GM12878 (cell line): ENCODE measurements at regions not wholly inside any gene's neighbourhood (a gene's known extent, or its start where the extent isn't known, plus 50 kb on each side); places are given as distances from the start of the nearest gene placed in this dataset.

Experiments used
- ATAC-seq: fragments of 200-7000 bp; cut with Tn5 transposase; 3 replicates; pipeline ENCODE4 v1.9.1; 2020; ENCODE audit warnings: mild to moderate bottlenecking, moderate library complexity
- BruUV-seq: library from RNA; stranded (reverse); fragments of 400-500 nt; replicated peaks from 2 replicates; lab custom pipeline; 2021; lab: Mats Ljungman, UMichigan
- CTCF ChIA-PET: fragments of 300-600 bp; sonication (Branson Sonifier 250); formaldehyde crosslinking; extraction: SDS; loops from one replicate; lab custom pipeline; 2021; ENCODE audit warnings: inconsistent platforms; lab: Yijun Ruan, JAX
- POLR2A ChIA-PET: fragments of 350-600 bp; formaldehyde crosslinking; extraction: SDS; loops from one replicate; lab custom pipeline; 2021; ENCODE audit warnings: inconsistent platforms; lab: Charles Lee
- RAD21 ChIA-PET: fragments of 300-600 bp; sonication (Branson Sonifier 250); formaldehyde crosslinking; loops from one replicate; lab custom pipeline; 2023; ENCODE audit warnings: antibody characterized with exemption; ENCODE audit not compliant: unreplicated experiment; lab: Charles Lee
- SMC1A ChIA-PET: fragments of 300-600 bp; sonication (Branson Sonifier 250); formaldehyde crosslinking; loops from one replicate; lab custom pipeline; 2023; ENCODE audit not compliant: unreplicated experiment, uncharacterized antibody; lab: Charles Lee
- DNase-seq: peaks from one replicate; pipeline ENCODE4 v3.0.0-alpha.2; 2011; ENCODE audit warnings: low read depth, low spot score
- FAIRE-seq: peaks from 3 replicates; lab custom pipeline; 2011; peaks lifted over from hg19 to GRCh38; lab: Jason Lieb, UNC
- H2AFZ ChIP-seq: 2 replicates; pipeline ENCODE4 v1.6.0; 2011; ENCODE audit warnings: low read depth, low read length, control low read depth; ENCODE audit not compliant: control insufficient read depth
- H3K27ac ChIP-seq: 2 replicates; pipeline ENCODE4 v1.5.1; 2011; ENCODE audit warnings: control low read depth; ENCODE audit not compliant: control insufficient read depth, insufficient read depth
- H3K27me3 ChIP-seq, 2 experiments: replicated peaks in 1 of 2; 2 replicates each; pipeline versions ENCODE4 v1.6.0 to v1.6.1; 2011; ENCODE audit warnings: low read length in 1 of 2; ENCODE audit not compliant: control insufficient read depth in 2 of 2, insufficient read depth in 2 of 2
- H3K36me3 ChIP-seq, 2 experiments: 2 replicates each; pipeline ENCODE4 v1.5.1; 2011; ENCODE audit warnings: low read length in 1 of 2; ENCODE audit not compliant: control insufficient read depth in 2 of 2, insufficient read depth in 2 of 2
- H3K4me1 ChIP-seq: 2 replicates; pipeline ENCODE4 v1.6.1; 2011; ENCODE audit warnings: mild to moderate bottlenecking, low read length, moderate library complexity, mixed read lengths; ENCODE audit not compliant: control insufficient read depth, insufficient read depth
- H3K4me2 ChIP-seq: 2 replicates; pipeline ENCODE4 v1.6.0; 2011; ENCODE audit warnings: control low read depth; ENCODE audit not compliant: control insufficient read depth, insufficient read depth
- H3K4me3 ChIP-seq: fragments of 200-600 bp; sonication (generic); 2 replicates; pipeline ENCODE4 v1.5.1; 2016
- H3K79me2 ChIP-seq: 2 replicates; pipeline ENCODE4 v1.6.0; 2011; ENCODE audit warnings: low read length; ENCODE audit not compliant: control insufficient read depth, insufficient read depth
- H3K9ac ChIP-seq: 2 replicates; pipeline ENCODE4 v1.8.0; 2011; ENCODE audit warnings: low read length, control low read depth, mixed read lengths; ENCODE audit not compliant: control insufficient read depth, insufficient read depth
- H3K9me3 ChIP-seq: replicated peaks from 3 replicates; pipeline ENCODE4 v1.5.1; 2011; ENCODE audit warnings: mild to moderate bottlenecking, low read length; ENCODE audit not compliant: control insufficient read depth, insufficient read depth
- H4K20me1 ChIP-seq: 2 replicates; pipeline ENCODE4 v1.6.0; 2011; ENCODE audit not compliant: control insufficient read depth, insufficient read depth
- CHD2 ChIP-seq: IDR thresholded peaks from 2 replicates; pipeline ENCODE4 v1.6.1; 2011; ENCODE audit warnings: low read depth, low read length, improper control_type of control experiment, borderline replicate concordance
- CTCF ChIP-seq, 3 experiments: IDR thresholded peaks in 2 of 3; conservative IDR thresholded peaks in 1 of 3; 2 replicates each; pipeline ENCODE4 v1.5.1; 2011; ENCODE audit warnings: low read depth in 3 of 3, low read length in 3 of 3, mild to moderate bottlenecking in 3 of 3, control low read depth in 2 of 3, moderate library complexity in 2 of 3, inconsistent platforms in 1 of 3, mixed read lengths in 1 of 3; ENCODE audit not compliant: control insufficient read depth in 2 of 3, insufficient read depth in 1 of 3; ENCODE audit errors: extremely low read depth in 1 of 3
- FOXK2 ChIP-seq: fragments of 450-650 bp; IDR thresholded peaks from 2 replicates; pipeline ENCODE4 v1.6.1; 2017; ENCODE audit warnings: mild to moderate bottlenecking, moderate library complexity
- HDGF ChIP-seq: fragments of 450-650 bp; IDR thresholded peaks from 2 replicates; pipeline ENCODE4 v1.6.1; 2016; ENCODE audit warnings: antibody characterized with exemption
- IKZF2 ChIP-seq, 2 experiments: fragments of 450-650 bp; IDR thresholded peaks; 2 replicates each; pipeline ENCODE4 v1.6.1; 2017; ENCODE audit warnings: mild to moderate bottlenecking in 2 of 2, moderate library complexity in 2 of 2
- IRF5 ChIP-seq: fragments of 450-650 bp; IDR thresholded peaks from 2 replicates; pipeline ENCODE4 v1.6.1; 2017; ENCODE audit warnings: borderline replicate concordance
- KAT2A ChIP-seq: conservative IDR thresholded peaks from 2 replicates; pipeline ENCODE4 v1.6.1; 2011; ENCODE audit warnings: low read depth, low read length; ENCODE audit not compliant: control insufficient read depth
- KLF5 ChIP-seq: fragments of 450-650 bp; IDR thresholded peaks from 2 replicates; pipeline ENCODE4 v1.6.1; 2014; ENCODE audit warnings: mild to moderate bottlenecking; ENCODE audit not compliant: partially characterized antibody
- PKNOX1 ChIP-seq: fragments of 450-650 bp; IDR thresholded peaks from 2 replicates; pipeline ENCODE4 v1.6.1; 2016; ENCODE audit warnings: mild to moderate bottlenecking
- POLR2A ChIP-seq: IDR thresholded peaks from 2 replicates; pipeline ENCODE4 v1.6.1; 2011; ENCODE audit warnings: low read depth, mild to moderate bottlenecking, low read length
- RAD21 ChIP-seq: IDR thresholded peaks from 2 replicates; pipeline ENCODE4 v1.6.1; 2011; ENCODE audit warnings: mild to moderate bottlenecking, low read depth, low read length, moderate library complexity; ENCODE audit not compliant: insufficient read depth
- RELA ChIP-seq: fragments of 450-650 bp; IDR thresholded peaks from 2 replicates; pipeline ENCODE4 v1.8.0; 2014; ENCODE audit warnings: borderline replicate concordance; ENCODE audit not compliant: partially characterized antibody
- SPI1 ChIP-seq: IDR thresholded peaks from 2 replicates; pipeline ENCODE4 v1.6.1; 2011; ENCODE audit warnings: low read depth, mild to moderate bottlenecking, low read length, moderate library complexity, borderline replicate concordance; ENCODE audit not compliant: insufficient read depth
- SREBF2 ChIP-seq: IDR thresholded peaks from 2 replicates; pipeline ENCODE4 v1.6.1; 2012; ENCODE audit warnings: mild to moderate bottlenecking, low read length
- TBL1XR1 ChIP-seq: IDR thresholded peaks from 2 replicates; pipeline ENCODE4 v1.6.1; 2012; ENCODE audit warnings: low read depth, low read length, improper control_type of control experiment
- ZNF592 ChIP-seq: fragments of 450-650 bp; IDR thresholded peaks from 2 replicates; pipeline ENCODE4 v1.6.1; 2017; ENCODE audit warnings: mild to moderate bottlenecking, moderate library complexity
- WGBS: methylation state at CpG from one replicate; pipeline ENCODE4 v1.1.6; 2016; ENCODE audit warnings: low lambda C conversion rate; ENCODE audit not compliant: insufficient replicate concordance, insufficient coverage; ENCODE audit errors: missing lambda C conversion rate; 5-methylcytosine and 5-hydroxymethylcytosine counted together
- in situ Hi-C: fragments of 300-500 bp; cut with MboI; formaldehyde crosslinking; loops from 9 replicates; pipeline ENCODE4 v1.14.3; 2018; ENCODE audit warnings: mixed read lengths
- intact Hi-C: fragments of 100-400 bp; cut with micrococcal nuclease; formaldehyde crosslinking; loops from one replicate; pipeline ENCODE4 v1.14.2; 2022; ENCODE audit not compliant: unreplicated experiment

- no peak overlapping the region for H3K4me2 ChIP-seq
- ATAC-seq (peak; percentile 77), FAIRE-seq (peak; percentile 56), DNase-seq (no peak)
- 0% methylated on average over 4 of the region's 4 CpGs for WGBS
- no peak overlapping the region for H3K27ac ChIP-seq
- no peak overlapping the region for H3K4me3 ChIP-seq
- CTCF ChIA-PET, result interaction anchor here (0.6 to 5.2 kb wide), 62 partner anchors 10 to 1150 kb away, joined by 3 to 73 read pairs (median 4); no protein-coding TSS in a partner anchor
- no peaks in the 10 kb centered on the region for H4K20me1 ChIP-seq
- POLR2A ChIA-PET, result interaction anchor here (0.6 to 1.1 kb wide), 2 partner anchors 13 to 99 kb away, joined by 3 to 4 read pairs; no protein-coding TSS in a partner anchor
- RAD21 ChIA-PET, result interaction anchor here (0.6 to 5.0 kb wide), 28 partner anchors 10 to 1153 kb away, joined by 3 to 50 read pairs (median 4); no protein-coding TSS in a partner anchor
- no peak overlapping the region for H2AFZ ChIP-seq
- no peaks in the 10 kb centered on the region for H3K27me3 ChIP-seq
- H3K9ac ChIP-seq, result no peak overlapping the region
- H3K4me1 ChIP-seq, result no peaks in the 10 kb centered on the region
- H3K36me3 ChIP-seq, result no peaks in the 10 kb centered on the region
- intact Hi-C loops, result loop anchor here (5.0 kb wide), 2 partner anchors 566 to 736 kb away; no protein-coding TSS in a partner anchor
- H3K9me3 ChIP-seq, result no peaks in the 10 kb centered on the region
- no peaks in the 10 kb centered on the region for H3K79me2 ChIP-seq
- BruUV-seq, result no TSS peak
- in situ Hi-C loops, result loop anchor here (10.0 kb wide), 1 partner anchor 733 kb away; no protein-coding TSS in a partner anchor
- SMC1A ChIA-PET, result interaction anchor here (0.6 to 4.0 kb wide), 34 partner anchors 9 to 1006 kb away, joined by 3 to 54 read pairs (median 4); no protein-coding TSS in a partner anchor
- TF ChIP-seq HDGF (no peak), SREBF2 (no peak), KLF5 (no peak), PKNOX1 (no peak), CHD2 (no peak), TBL1XR1 (no peak), IKZF2 (IDR thresholded peaks at IDR 0.05) (no peak), KAT2A (no peak), SPI1 (no peak), CTCF (IDR thresholded peaks at IDR 0.05 in 2 of 3, conservative IDR thresholded peaks at IDR 0.05 in 1 of 3; ENCODE audit: control insufficient read depth in 2 of 3, extremely low read depth in 1 of 3, insufficient read depth in 1 of 3, low read depth in 3 of 3, low read length in 3 of 3) (peak; percentile 54 to 74 (median 70)), RELA (no peak), IRF5 (no peak), ZNF592 (no peak), FOXK2 (no peak), POLR2A (no peak), RAD21 (peak; percentile 87)
Measured at GRCh38 chr13:78241278-78241919, 322.8 kb upstream of the EDNRB start.
